ENCODE measurements at regions not wholly inside any gene's neighbourhood (a gene's known extent, or its start where the extent isn't known, plus 50 kb on each side); places are given as distances from the start of the nearest gene placed in this dataset.
"Not testable (repeated sequence)": the region's sequence is repeated elsewhere in the genome, so short reads cannot be mapped to it uniquely, and the experiment has no call there.

- no peak for DNase-seq
Observed at GRCh38 chr5:36489505-36489904, 116.9 kb upstream of the SLC1A3 start.

- no peak for DNase-seq
Observed at GRCh38 chr5:36491856-36492255, 114.5 kb upstream of the SLC1A3 start.

- no peak for DNase-seq
Observed at GRCh38 chr5:36492984-36493654, 113.3 kb upstream of the SLC1A3 start.

GRCh38 chr5:36494028-36494427 lies 112.4 kb upstream of the SLC1A3 start:
- no peak for DNase-seq

GRCh38 chr5:36494841-36495601 lies 111.4 kb upstream of the SLC1A3 start:
- DNase-seq: no peak

GRCh38 chr5:36495611-36496010 lies 110.8 kb upstream of the SLC1A3 start:
- no peak for DNase-seq

GRCh38 chr5:36496471-36496870 lies 109.9 kb upstream of the SLC1A3 start:
- DNase-seq: no peak

- no peak for DNase-seq
Observed at GRCh38 chr5:36502608-36503007, 103.8 kb upstream of the SLC1A3 start.

- DNase-seq: no peak
Observed at GRCh38 chr5:36505021-36505420, 101.4 kb upstream of the SLC1A3 start.

GRCh38 chr5:36507332-36507952 lies 99.0 kb upstream of the SLC1A3 start:
- DNase-seq: peak; percentile 13

GRCh38 chr5:36508331-36508730 lies 98.1 kb upstream of the SLC1A3 start:
- DNase-seq: not testable (repeated sequence)

GRCh38 chr5:36513647-36514046 lies 92.8 kb upstream of the SLC1A3 start:
- not testable (repeated sequence) for DNase-seq

GRCh38 chr5:36519881-36520280 lies 86.5 kb upstream of the SLC1A3 start:
- DNase-seq: no peak

- DNase-seq: no peak
Observed at GRCh38 chr5:36521219-36521618, 85.2 kb upstream of the SLC1A3 start.

GRCh38 chr5:36521838-36522745 lies 84.3 kb upstream of the SLC1A3 start:
- DNase-seq: no peak

- DNase-seq: no peak
Observed at GRCh38 chr5:36522746-36523065, 83.7 kb upstream of the SLC1A3 start.

- DNase-seq: no peak
Observed at GRCh38 chr5:36523450-36523849, 83.0 kb upstream of the SLC1A3 start.

- DNase-seq: no peak
Observed at GRCh38 chr5:36523926-36524325, 82.5 kb upstream of the SLC1A3 start.

- no peak for DNase-seq
Observed at GRCh38 chr5:36526537-36526936, 79.9 kb upstream of the SLC1A3 start.

GRCh38 chr5:36528588-36528987 lies 77.8 kb upstream of the SLC1A3 start:
- no peak for DNase-seq

- DNase-seq: no peak
Observed at GRCh38 chr5:36529142-36529541, 77.3 kb upstream of the SLC1A3 start.

- no peak for DNase-seq
Observed at GRCh38 chr5:36530215-36530614, 76.2 kb upstream of the SLC1A3 start.

- no peak for DNase-seq
Observed at GRCh38 chr5:36531401-36531800, 75.0 kb upstream of the SLC1A3 start.

All from NCI-H2081 treated with DMSO at 0.1 percent for 48 hours (cell line).